ENCODE measurements at regions not wholly inside any gene's neighbourhood (a gene's known extent, or its start where the extent isn't known, plus 50 kb on each side); places are given as distances from the start of the nearest gene placed in this dataset.

DNA sequence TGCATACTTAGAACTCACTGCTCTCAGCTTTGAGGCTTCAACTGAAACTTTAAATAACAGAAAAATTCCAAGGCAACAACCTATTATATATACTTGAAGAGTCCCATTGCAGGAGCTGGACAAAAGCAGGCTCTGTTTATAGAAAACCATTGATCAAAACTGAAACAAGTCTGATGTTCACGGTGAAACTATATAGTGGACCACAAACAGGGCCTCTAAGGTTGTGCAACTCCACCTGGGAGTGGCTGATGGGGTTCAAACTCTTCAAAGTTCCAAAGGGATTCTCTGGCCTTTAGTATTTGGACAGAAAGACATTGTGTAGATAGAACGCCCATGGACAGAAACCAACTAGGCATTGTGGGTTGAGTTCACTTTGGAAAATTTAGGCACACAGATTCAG lies 140.3 kb downstream of the ZC3H11B start:
- no peak for DNase-seq

GRCh38 chr1:219467524-219467923 lies 145.4 kb downstream of the ZC3H11B start:
- DNase-seq, result no peak

- DNase-seq, result no peak
Observed at GRCh38 chr1:219466766-219467165, 146.1 kb downstream of the ZC3H11B start.

- no peak for DNase-seq
Observed at GRCh38 chr1:219465212-219466093, 147.5 kb downstream of the ZC3H11B start.

- DNase-seq, result no peak
Observed at GRCh38 chr1:219463636-219464035, 149.3 kb downstream of the ZC3H11B start.

- DNase-seq, result no peak
Observed at GRCh38 chr1:219461981-219462400, 150.9 kb downstream of the ZC3H11B start.

- peak; percentile 15 for DNase-seq
Observed at GRCh38 chr1:219460896-219461815, 151.7 kb downstream of the ZC3H11B start.

- no peak for DNase-seq
Observed at GRCh38 chr1:219460081-219460895, 152.6 kb downstream of the ZC3H11B start.

GRCh38 chr1:219459351-219460080 lies 153.4 kb downstream of the ZC3H11B start:
- DNase-seq, result peak; percentile 37

DNA sequence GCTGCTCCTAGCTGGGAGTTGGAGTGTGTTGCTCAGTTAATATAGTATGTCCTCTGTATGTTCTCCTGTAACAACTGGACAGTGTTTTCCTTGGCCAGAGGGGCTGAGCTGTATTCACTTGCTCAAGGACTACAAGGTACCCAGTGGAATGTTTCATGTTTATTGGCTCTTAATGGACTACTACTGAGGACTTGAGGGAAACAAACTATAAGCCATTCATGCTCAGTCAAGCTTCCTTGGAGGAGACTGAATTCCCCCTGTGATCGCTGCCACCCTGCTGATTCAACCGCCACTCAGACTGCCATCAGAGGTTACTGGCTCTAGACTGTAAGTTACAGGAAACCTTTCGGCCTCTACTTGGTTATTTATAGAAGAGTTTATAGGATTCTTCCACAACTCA lies 166.6 kb downstream of the ZC3H11B start:
- DNase-seq, result no peak

DNA sequence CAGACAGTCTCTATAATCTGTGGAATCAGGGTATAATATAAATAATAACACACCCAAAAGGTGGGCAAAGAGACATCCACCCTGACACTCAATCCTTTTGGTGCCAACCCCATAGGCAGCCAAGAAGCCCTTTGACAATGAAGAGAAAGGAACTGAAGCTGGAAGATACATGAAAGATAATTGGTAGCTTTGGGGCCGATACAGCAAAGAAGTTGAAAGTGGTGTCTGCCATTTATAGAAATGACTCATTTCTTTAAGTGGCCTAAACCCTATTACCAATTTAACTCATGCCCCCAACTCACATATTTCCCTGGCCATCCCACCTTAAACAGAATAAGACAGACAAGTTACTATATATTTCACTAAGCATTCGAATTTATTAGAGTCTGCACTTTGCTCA lies 167.0 kb downstream of the ZC3H11B start:
- DNase-seq, result no peak

DNA sequence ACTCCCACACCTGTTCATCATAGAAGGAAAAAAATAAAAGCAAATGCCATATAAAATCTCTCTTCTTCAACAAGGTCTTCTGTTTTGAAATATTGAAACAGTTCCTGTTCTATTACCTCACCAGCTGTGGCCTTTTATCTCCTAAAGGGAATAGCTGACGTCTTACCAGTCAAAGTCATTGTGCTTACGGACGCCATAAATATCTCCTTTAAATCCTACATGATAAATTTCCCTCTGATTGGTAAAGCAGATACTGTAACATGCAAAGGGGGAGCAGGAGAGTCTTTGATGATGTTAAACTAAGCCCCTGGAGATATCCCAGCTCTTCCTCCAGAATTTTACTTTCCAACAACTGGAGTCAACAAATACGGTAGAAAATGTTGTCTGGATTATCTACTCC lies 168.4 kb downstream of the ZC3H11B start:
- DNase-seq, result no peak

- DNase-seq, result no peak
Observed at GRCh38 chr1:219443763-219444162, 169.1 kb downstream of the ZC3H11B start.

DNA sequence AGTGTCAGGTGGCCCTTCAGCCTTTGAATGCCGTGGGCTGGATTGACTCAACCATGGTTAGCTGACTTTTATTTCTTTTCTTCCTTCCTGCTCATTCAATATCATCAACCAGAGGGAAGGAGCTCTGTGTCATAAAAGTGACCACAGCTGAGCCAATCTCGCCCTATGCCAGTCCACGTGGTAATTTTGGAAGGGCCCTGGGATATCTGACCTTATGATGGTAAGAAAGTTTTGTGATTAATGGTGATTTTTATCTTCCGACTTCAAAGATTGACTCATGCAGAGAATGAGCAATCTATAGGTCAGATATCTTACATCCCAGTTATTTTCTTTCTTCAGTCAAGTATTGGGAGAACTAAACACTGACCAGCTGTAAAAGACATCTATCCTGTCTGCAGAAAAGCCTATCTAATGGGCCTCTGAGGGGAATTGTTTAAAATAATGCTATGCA lies 170.3 kb downstream of the ZC3H11B start:
- no peak for DNase-seq

GRCh38 chr1:219441884-219442283 lies 171.0 kb downstream of the ZC3H11B start:
- no peak for DNase-seq

GRCh38 chr1:219439376-219439775 lies 173.5 kb downstream of the ZC3H11B start:
- DNase-seq, result no peak

DNA sequence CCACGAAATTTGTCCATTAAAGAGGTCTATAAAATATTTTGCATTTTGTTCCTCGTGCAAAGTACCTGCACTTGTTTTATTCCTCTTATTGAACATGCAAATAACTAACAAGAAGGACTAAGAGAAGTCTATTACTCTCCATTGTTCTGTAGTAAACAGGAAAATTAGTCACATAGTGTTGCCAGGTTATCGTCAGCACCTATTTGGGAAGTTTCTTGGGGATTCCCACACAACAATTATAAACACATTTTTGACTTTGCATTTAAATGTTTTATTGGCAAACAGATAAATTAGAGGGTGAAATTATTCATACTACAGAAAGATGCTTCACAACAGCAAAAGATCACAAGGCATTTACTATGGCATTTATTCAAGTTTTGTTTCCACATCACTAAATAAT lies 174.5 kb downstream of the ZC3H11B start:
- no peak for DNase-seq

DNA sequence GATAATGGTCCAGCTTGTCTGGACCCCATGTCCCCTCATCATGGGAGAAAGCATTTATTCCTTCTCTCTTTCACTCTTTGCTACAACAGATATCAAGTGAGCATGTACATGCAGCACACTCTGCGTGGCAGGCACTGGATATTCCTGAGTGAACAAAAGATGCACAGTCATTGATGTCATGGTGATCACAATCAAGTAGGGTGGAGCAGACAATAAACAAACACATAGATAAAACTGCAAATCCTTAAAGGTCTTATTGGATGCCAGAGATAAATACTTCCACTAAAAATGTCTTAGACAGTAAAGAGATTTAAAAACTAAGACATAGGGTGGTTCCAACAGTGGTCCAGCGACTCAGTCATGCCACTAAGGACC lies 178.0 kb downstream of the ZC3H11B start:
- peak; percentile 32 for DNase-seq

DNA sequence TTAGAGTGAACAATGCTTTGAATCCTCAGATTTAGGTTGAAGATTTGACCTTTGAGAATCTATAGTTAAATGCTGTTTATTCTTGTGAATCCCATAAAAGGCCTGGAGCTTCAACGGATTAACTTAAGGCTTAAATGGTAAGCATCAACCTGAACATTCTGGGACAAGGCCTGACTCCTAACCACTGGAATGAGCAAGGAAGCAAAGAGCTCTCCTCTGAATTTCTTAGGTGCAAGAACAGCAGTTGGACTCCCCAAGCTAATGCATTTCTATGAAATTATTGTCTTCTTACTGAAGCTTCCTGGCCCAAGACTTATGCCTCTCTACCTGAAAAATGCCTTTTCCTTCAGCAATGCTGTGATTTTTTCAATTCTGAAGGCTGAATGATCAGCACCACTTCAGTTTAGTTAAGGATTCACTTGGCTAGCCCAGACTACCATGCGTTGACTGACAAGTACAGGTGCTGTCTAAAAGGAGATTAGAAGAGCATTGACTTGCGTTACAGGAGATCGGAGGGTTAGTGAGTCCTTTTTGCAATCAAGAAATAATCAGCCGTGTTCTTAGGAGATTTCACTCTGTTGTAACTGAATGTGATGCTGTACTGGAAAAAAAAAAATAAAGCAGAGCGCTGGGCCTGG lies 178.5 kb downstream of the ZC3H11B start:
- peak; percentile 82 for DNase-seq

DNA sequence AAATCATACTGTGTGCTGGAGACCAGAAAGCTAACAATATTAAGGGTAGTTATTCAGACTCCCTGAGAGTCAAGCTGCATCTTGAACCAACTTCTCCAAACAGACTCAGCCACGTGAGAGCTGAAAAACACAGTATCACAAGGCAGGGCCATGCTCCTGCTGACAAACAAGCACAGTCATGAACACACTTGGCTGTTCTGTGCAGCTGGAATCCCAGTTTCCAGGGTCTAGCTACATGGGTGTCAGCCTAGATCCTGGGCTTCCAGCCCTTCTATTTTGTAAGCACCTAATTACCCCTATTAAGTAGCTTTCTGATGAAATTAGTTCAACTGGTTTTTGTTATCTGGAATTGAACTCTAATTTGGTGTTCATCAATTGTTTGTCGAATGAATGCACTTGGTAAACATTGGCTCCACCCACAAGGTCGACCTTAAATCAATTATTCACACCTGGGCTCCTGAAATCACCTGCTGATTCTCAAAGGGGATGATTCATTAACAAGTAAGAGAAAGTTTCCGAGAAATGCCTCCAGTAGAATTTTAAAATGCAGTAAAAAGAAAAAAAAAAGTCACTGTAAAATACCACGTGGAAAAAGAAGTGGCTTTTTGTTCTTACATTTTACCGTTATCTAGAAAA lies 179.3 kb downstream of the ZC3H11B start:
- DNase-seq, result no peak

DNA sequence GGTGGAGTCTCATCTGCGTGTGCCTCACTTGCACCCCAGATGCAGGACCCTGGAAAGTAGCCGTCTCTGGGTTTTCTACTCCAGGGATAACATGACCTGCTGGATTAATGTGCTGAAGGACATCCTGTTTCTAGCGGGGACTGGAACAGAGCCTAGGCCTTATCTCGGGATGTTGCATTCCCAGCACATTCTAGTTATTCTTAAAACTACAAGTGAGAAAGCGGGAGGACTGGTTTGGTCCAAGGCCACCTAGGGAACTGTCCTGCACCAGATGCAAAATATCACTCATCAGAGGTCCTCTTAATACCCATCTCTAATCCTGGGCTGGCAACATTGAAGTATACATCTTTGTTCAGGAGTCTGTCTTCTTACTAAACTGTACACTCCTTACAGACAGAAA lies 179.9 kb downstream of the ZC3H11B start:
- DNase-seq, result peak; percentile 50

All from tongue (tissue), 1 donor.